GM10248 (cell line): ENCODE measurements at regions not wholly inside any gene's neighbourhood (a gene's known extent, or its start where the extent isn't known, plus 50 kb on each side); places are given as distances from the start of the nearest gene placed in this dataset.

Experiments
- CTCF ChIA-PET: fragments of 300-600 bp; sonication (Branson Sonifier 250); formaldehyde crosslinking; extraction: SDS; loops from one replicate; lab custom pipeline; 2021; ENCODE audit warnings: antibody characterized with exemption; lab: Yijun Ruan, JAX
- POLR2A ChIA-PET: fragments of 350-650 bp; sonication (Branson Sonifier 250); formaldehyde crosslinking; extraction: SDS; loops from one replicate; lab custom pipeline; 2020; ENCODE audit warnings: antibody characterized with exemption; lab: Yijun Ruan, JAX
- DNase-seq: peaks from one replicate; pipeline ENCODE4 v3.0.0; 2012; ENCODE audit errors: extremely low spot score
- CTCF ChIP-seq: IDR thresholded peaks from 2 replicates; pipeline ENCODE4 v1.5.1; 2012; ENCODE audit warnings: mild to moderate bottlenecking, low read depth; ENCODE audit errors: extremely low read depth, missing control alignments, control extremely low read depth

- TF ChIP-seq CTCF, result no peak
- ChIA-PET POLR2A (no interaction called here), CTCF (no interaction called here)
- no peak for DNase-seq
Measured at GRCh38 chr14:25484906-25485305, 435.0 kb upstream of the STXBP6 start.

GRCh38 chr14:25484235-25484634, 434.3 kb upstream of the STXBP6 start:
- DNase-seq, result no peak
- CTCF ChIA-PET, result no interaction called here
- POLR2A ChIA-PET, result no interaction called here
- no peak for TF ChIP-seq CTCF

GRCh38 chr14:25477316-25478098, 427.6 kb upstream of the STXBP6 start:
- ChIA-PET POLR2A (no interaction called here), CTCF (no interaction called here)
- DNase-seq, result no peak
- TF ChIP-seq CTCF, result no peak

GRCh38 chr14:25472700-25473099, 422.8 kb upstream of the STXBP6 start:
- no peak for DNase-seq
- CTCF ChIA-PET, result no interaction called here
- no peak for TF ChIP-seq CTCF
- POLR2A ChIA-PET, result no interaction called here

GRCh38 chr14:25464772-25465171, 414.8 kb upstream of the STXBP6 start:
- no peak for DNase-seq
- ChIA-PET CTCF (no interaction called here), POLR2A (no interaction called here)
- no peak for TF ChIP-seq CTCF

GRCh38 chr14:25464078-25464477, 414.1 kb upstream of the STXBP6 start:
- ChIA-PET POLR2A (no interaction called here), CTCF (no interaction called here)
- no peak for TF ChIP-seq CTCF
- DNase-seq, result no peak
